ENCODE measurements at regions not wholly inside any gene's neighbourhood (a gene's known extent, or its start where the extent isn't known, plus 50 kb on each side); places are given as distances from the start of the nearest gene placed in this dataset.

DNA sequence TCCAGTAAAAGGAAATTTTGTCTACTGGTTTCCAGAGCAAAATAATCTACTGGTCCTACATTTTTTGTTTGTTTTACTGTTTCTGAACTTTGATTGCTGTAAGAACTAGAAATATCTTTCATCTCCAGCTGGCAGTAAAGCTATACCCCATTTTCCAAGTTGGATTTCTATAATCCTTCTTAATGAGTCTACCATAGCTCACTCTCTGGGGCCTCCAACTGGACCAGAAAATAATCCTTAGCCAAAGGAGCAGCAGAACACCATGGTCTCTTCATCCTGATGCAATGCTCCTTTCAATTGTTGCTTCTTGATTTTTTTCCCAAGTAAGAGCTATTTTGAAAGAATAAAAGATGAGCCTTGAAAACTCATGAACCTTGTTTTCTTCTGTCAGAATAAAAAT lies 110.0 kb upstream of the COL11A1 start:
- Histone ChIP-seq H3K9me3 (no peaks in the 10 kb centered on the region), H3K4me3 (no peak overlapping the region), H3K27ac (no peak overlapping the region), H3K27me3 (no peaks in the 10 kb centered on the region), H3K36me3 (no peaks in the 10 kb centered on the region), H3K4me1 (peaks cover 0 to 9% (median 0%) of the 10 kb centered on the region in 4 donors)
- no peak for DNase-seq (ENCODE audit: low spot score in 2 of 2)
- no peak for TF ChIP-seq EP300 (IDR thresholded peaks at IDR 0.05)
- TF ChIP-seq POLR2A (IDR thresholded peaks at IDR 0.05) = no peak
- TF ChIP-seq, protein P1, sequence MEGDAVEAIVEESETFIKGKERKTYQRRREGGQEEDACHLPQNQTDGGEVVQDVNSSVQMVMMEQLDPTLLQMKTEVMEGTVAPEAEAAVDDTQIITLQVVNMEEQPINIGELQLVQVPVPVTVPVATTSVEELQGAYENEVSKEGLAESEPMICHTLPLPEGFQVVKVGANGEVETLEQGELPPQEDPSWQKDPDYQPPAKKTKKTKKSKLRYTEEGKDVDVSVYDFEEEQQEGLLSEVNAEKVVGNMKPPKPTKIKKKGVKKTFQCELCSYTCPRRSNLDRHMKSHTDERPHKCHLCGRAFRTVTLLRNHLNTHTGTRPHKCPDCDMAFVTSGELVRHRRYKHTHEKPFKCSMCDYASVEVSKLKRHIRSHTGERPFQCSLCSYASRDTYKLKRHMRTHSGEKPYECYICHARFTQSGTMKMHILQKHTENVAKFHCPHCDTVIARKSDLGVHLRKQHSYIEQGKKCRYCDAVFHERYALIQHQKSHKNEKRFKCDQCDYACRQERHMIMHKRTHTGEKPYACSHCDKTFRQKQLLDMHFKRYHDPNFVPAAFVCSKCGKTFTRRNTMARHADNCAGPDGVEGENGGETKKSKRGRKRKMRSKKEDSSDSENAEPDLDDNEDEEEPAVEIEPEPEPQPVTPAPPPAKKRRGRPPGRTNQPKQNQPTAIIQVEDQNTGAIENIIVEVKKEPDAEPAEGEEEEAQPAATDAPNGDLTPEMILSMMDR (IDR thresholded peaks at IDR 0.05) = no peak

DNA sequence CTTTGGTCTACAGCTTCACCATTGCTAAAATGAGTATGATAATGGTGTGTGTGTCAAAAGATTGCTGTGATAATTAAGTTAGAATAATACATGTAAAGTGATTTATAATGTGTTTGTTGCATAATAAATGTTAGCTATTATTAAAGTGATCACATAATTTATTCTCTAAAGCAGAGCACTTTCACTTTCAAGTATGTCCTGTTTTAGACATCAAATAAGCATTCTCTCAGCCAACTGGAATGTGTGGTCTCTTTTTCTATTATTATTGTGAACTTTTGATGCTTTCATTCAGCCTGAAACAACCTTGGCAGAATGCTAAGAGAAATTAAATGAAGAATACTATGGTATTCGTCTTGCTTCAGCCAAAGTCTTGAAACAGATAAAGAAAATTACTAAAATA lies 102.8 kb upstream of the COL11A1 start:
- H3K4me3 ChIP-seq = no peak overlapping the region

DNA sequence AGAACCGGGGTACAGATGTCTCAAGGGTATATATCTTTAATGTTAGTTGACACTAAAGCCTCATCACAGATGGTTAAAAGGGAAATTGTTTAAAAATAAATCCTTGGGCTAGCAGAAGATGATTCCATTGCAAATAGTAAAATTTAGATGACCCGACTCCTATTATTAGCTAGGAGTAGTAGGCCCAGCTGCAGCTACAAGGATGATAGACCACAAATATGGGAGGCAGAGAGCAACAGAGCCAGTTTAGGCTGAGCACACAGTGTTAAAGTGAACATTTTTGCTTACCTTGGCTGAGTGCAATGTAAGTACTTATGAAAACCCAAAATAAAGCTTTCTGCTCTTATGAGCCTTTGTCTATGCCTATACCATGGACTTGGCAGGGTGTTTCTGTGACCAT lies 100.5 kb upstream of the COL11A1 start:
- 36 to 54% methylated on average over 2 of the region's 2 CpGs for WGBS, 2 donors
- Histone ChIP-seq H3K4me1 (peaks cover 0 to 19% (median 0%) of the 10 kb centered on the region in 4 donors), H3K27me3 (no peaks in the 10 kb centered on the region), H3K4me3 (no peak overlapping the region), H3K27ac (no peak overlapping the region), H3K36me3 (no peaks in the 10 kb centered on the region), H3K9me3 (no peaks in the 10 kb centered on the region)
- DNase-seq (ENCODE audit: low spot score in 2 of 2) = no peak
- TF ChIP-seq EP300 (IDR thresholded peaks at IDR 0.05) = no peak
- TF ChIP-seq, protein P1 (IDR thresholded peaks at IDR 0.05) = no peak
- TF ChIP-seq POLR2A (IDR thresholded peaks at IDR 0.05) = no peak

More for the DNA sequence above, 102.8 kb upstream of the COL11A1 start:
- 14 to 16% methylated on average over 1 of the region's 1 CpG for WGBS, 2 donors
- no peak for TF ChIP-seq POLR2A (IDR thresholded peaks at IDR 0.05)
- TF ChIP-seq, protein P1 (IDR thresholded peaks at IDR 0.05) = no peak
- no peak for TF ChIP-seq EP300 (IDR thresholded peaks at IDR 0.05)
- DNase-seq (ENCODE audit: low spot score in 2 of 2) = no peak
- Histone ChIP-seq H3K27me3 (no peaks in the 10 kb centered on the region), H3K27ac (peak overlapping the region in 1 of 4 donors; percentile 32), H3K36me3 (no peaks in the 10 kb centered on the region), H3K4me1 (peaks cover 0 to 19% (median 0%) of the 10 kb centered on the region in 4 donors), H3K9me3 (no peaks in the 10 kb centered on the region)

GRCh38 chr1:103199001-103199400 lies 90.7 kb upstream of the COL11A1 start:
- Histone ChIP-seq H3K27me3 (no peaks in the 10 kb centered on the region), H3K4me3 (no peak overlapping the region), H3K36me3 (no peaks in the 10 kb centered on the region), H3K9me3 (no peaks in the 10 kb centered on the region), H3K27ac (no peak overlapping the region), H3K4me1 (no peaks in the 10 kb centered on the region)
- DNase-seq (ENCODE audit: low spot score in 2 of 2) = no peak
- TF ChIP-seq POLR2A (IDR thresholded peaks at IDR 0.05) (no peak), EP300 (IDR thresholded peaks at IDR 0.05) (no peak)
- TF ChIP-seq, protein P1 (IDR thresholded peaks at IDR 0.05) = no peak
- 82 to 84% methylated on average over 1 of the region's 1 CpG for WGBS, 2 donors

- Histone ChIP-seq H3K36me3 (no peaks in the 10 kb centered on the region), H3K9me3 (no peaks in the 10 kb centered on the region), H3K4me1 (no peaks in the 10 kb centered on the region), H3K4me3 (no peak overlapping the region), H3K27ac (no peak overlapping the region), H3K27me3 (no peaks in the 10 kb centered on the region)
- WGBS, 2 donors = 52 to 53% methylated on average over 2 of the region's 2 CpGs
- no peak for DNase-seq (ENCODE audit: low spot score in 2 of 2)
- no peak for TF ChIP-seq EP300 (IDR thresholded peaks at IDR 0.05)
- TF ChIP-seq, protein P1 (IDR thresholded peaks at IDR 0.05) = no peak
- no peak for TF ChIP-seq POLR2A (IDR thresholded peaks at IDR 0.05)
Observed at GRCh38 chr1:103198076-103198475, 89.8 kb upstream of the COL11A1 start.

All from tibial nerve (tissue), 4 donors.